ENCODE measurements at regions not wholly inside any gene's neighbourhood (a gene's known extent, or its start where the extent isn't known, plus 50 kb on each side); places are given as distances from the start of the nearest gene placed in this dataset.
A peak's percentile ranks its signal among the peaks of the same experiment; 100 is the strongest.
"Not testable (repeated sequence)": the region's sequence is repeated elsewhere in the genome, so short reads cannot be mapped to it uniquely, and the experiment has no call there.

DNA sequence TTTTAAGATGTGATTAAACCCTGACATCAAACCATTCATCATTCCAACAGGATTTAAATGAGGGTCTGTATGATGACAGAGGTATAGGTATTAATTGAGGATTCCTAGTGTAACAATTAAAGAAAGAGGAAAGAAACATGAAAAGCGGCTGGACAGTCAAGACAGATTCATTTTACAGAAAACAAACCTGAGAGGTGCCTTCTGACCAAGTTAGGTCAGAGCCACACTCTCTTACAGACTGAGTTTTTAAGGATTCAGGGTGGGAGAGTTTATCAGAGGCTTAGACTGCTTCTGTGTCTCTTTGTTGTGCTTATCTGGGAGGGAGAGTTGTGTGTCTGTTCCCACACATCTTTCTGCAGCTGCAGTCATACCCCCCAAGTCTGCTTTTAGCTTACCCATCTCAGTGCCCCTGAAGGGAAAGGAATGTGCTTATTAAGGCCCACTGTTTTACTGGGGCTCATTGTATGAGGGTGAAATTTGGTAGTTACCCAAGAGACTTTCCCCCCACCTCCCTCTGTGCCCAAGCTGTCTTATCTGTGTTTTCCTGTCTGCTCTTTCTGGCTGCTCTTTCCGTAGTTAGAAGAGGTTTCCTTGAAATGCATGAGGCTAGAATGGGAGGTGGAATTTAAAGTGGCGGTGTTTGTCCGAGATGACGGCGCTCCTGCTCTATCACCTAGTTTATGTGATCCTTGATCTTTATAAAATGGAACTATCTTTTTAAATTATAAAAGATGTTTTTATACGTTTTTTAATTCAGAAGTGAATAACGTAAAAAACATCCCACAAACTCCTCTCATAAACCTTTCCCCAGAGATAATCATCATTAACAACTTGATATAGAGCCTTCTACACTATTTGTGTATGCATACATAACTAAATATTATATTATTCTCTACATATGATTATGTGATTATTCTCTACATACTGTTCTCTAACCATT lies 96.0 kb upstream of the TNFSF4 start:
- no peak overlapping the region for H3K4me3 ChIP-seq
- WGBS, 10 experiments, result 0 to 100% (median 67%) methylated on average over 1 to 8 of the region's 8 CpGs
- ATAC-seq (replicated peaks in 6 of 8), result no peak
- H3K4me1 ChIP-seq (replicated peaks in 1 of 2), result no peaks in the 10 kb centered on the region
- H3K27ac ChIP-seq, result no peak overlapping the region
- in situ Hi-C loops (cut with MboI; ENCODE audit: low pct_unique_long_range_greater_than_20kb in 2 of 9, low sequenced_read_pairs in 9 of 9, unreplicated experiment in 9 of 9), result no loop called here

DNA sequence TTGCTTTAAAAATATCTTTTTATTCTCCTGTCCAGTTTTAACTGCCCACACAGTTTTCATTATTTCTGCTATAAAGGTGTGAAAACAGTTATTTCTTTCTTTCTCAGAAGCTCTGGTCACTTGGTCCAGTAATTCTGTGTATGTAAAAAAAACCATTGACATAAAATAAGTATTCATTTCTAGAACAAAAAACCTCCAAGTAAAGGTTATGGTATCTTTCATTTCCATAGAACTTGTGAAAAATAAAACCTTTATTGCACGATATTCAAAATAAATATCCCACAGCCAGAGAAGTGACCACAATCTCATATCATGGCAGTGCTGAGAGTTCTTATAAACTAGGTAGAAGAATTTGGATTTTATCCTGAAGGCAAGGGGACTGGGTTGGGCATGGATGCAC lies 96.9 kb upstream of the TNFSF4 start:
- in situ Hi-C loops (cut with MboI; ENCODE audit: low pct_unique_long_range_greater_than_20kb in 2 of 9, low sequenced_read_pairs in 9 of 9, unreplicated experiment in 9 of 9), result no loop called here

DNA sequence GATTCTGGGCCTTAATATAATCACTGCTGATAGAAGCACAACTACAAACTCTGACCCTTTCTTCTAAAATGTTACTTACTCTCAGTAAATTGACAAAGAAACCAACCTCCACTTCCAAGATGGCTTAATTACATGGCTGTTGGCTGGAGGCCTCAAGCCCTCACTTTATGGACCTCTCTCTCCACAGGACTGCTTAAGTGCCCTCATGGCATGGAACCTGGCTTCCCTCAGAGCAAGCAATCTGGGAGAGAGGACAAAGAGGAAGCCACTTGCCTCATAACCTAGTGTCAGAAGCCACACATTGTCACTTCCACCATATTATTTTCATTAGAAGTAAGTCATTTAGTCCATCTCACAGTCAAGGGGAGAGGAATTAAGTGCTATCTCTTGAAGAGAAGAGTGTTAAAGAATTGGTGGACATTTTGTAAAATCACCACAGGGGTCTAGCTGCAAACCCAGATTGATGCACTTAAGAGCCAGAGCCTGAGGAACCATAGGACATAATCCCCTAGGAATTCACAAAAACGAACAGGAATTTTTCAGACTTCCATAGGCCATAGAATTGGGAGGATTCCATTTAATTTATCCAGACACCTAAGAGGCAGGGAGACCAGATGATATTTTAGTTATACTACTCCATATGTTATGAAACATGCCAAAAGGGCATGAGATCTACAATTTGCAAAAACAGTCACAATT lies 97.5 kb upstream of the TNFSF4 start:
- no peak overlapping the region for H3K4me3 ChIP-seq
- in situ Hi-C loops (cut with MboI; ENCODE audit: low pct_unique_long_range_greater_than_20kb in 2 of 9, low sequenced_read_pairs in 9 of 9, unreplicated experiment in 9 of 9), result no loop called here
- no peaks in the 10 kb centered on the region for H3K4me1 ChIP-seq (replicated peaks in 1 of 2)
- H3K27ac ChIP-seq, result no peak overlapping the region
- 0 to 93% (median 58%) methylated on average over 1 of the region's 1 CpG; no CpG with 5 or more reads in 4 of the 10 experiments for WGBS, 10 experiments
- no peak for ATAC-seq (replicated peaks in 6 of 8)

More for the DNA sequence above, 96.9 kb upstream of the TNFSF4 start:
- no peak overlapping the region for H3K4me3 ChIP-seq
- H3K27ac ChIP-seq, result no peak overlapping the region
- WGBS, 10 experiments, result 86 to 100% (median 96%) methylated on average over 1 of the region's 1 CpG; no CpG with 5 or more reads in 4 of the 10 experiments
- ATAC-seq (replicated peaks in 6 of 8), result no peak
- no peaks in the 10 kb centered on the region for H3K4me1 ChIP-seq (replicated peaks in 1 of 2)

DNA sequence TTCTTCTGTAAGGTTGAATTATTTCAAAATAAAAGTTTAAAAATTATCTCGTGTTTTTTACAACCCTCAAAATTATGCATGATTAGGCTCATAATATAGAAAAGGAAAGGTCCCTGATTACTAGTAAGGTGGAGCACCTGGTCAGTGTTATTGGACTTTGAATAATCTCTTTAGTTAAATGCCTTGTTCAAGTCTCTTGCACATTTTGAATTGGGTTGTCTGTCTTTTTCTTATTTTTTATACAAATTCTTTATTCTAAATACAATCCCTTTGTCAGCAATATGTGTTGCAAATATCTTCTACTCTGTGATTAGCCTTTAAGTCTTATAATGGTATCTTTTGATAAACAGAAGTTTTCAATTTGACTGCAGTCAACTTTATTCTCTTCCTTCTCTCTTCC lies 100.7 kb upstream of the TNFSF4 start:
- ATAC-seq (replicated peaks in 6 of 8), result no peak
- in situ Hi-C loops (cut with MboI; ENCODE audit: low pct_unique_long_range_greater_than_20kb in 2 of 9, low sequenced_read_pairs in 9 of 9, unreplicated experiment in 9 of 9), result no loop called here
- Histone ChIP-seq H3K4me3 (no peak overlapping the region), H3K4me1 (replicated peaks in 1 of 2) (no peaks in the 10 kb centered on the region), H3K27ac (no peak overlapping the region)
- WGBS, 10 experiments, result 0 to 86% (median 55%) methylated on average over 1 of the region's 1 CpG; no CpG with 5 or more reads in 3 of the 10 experiments

DNA sequence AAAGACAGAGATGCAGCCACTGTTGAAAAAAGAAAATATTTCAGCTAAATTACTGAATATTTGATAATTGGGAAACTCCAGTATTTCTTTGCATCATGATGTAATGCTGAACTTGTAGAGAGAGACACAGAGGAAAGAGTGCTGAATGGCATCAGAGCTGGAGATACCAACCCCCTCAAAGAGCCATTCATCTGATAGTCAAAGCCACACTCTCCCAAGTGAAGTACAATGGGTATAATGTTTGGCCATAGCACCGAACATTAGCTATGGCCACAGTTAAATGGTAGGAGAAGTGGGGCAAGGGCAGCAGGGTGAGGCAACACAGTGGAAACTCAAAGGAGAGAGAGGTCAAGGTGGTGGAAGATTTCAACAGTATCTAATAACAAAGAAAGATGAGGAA lies 107.5 kb upstream of the TNFSF4 start:
- in situ Hi-C loops (cut with MboI; ENCODE audit: low pct_unique_long_range_greater_than_20kb in 2 of 9, low sequenced_read_pairs in 9 of 9, unreplicated experiment in 9 of 9), result no loop called here
- Histone ChIP-seq H3K4me3 (no peak overlapping the region), H3K27ac (no peak overlapping the region), H3K4me1 (replicated peaks in 1 of 2) (no peaks in the 10 kb centered on the region)
- no peak for ATAC-seq (replicated peaks in 6 of 8)
- 91 to 100% (median 100%) methylated on average over 1 of the region's 1 CpG; no CpG with 5 or more reads in 3 of the 10 experiments for WGBS, 10 experiments

DNA sequence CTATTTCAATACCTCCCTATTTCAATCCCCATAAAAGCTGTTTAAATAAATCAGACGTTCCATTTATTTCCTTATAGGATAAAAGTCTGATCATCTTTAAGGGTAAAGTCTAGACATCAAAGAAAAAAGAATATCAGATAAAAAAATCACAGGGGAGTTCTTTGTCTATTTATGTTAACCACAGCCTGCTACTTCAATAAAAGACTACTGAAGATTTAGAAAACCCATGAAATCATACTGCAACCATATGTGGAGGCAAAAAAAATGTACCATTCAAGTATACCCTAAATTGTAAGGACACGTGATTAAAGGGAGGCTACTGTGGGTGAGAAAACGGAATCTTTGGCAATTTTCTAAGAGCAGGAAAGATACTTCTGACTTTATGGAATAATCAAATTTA lies 108.2 kb upstream of the TNFSF4 start:
- ATAC-seq (replicated peaks in 6 of 8), result no peak
- Histone ChIP-seq H3K4me1 (replicated peaks in 1 of 2) (no peaks in the 10 kb centered on the region), H3K27ac (no peak overlapping the region), H3K4me3 (no peak overlapping the region)
- WGBS, 10 experiments, result 31 to 100% (median 86%) methylated on average over 1 to 3 of the region's 3 CpGs; no CpG with 5 or more reads in 1 of the 10 experiments
- in situ Hi-C loops (cut with MboI; ENCODE audit: low pct_unique_long_range_greater_than_20kb in 2 of 9, low sequenced_read_pairs in 9 of 9, unreplicated experiment in 9 of 9), result no loop called here

DNA sequence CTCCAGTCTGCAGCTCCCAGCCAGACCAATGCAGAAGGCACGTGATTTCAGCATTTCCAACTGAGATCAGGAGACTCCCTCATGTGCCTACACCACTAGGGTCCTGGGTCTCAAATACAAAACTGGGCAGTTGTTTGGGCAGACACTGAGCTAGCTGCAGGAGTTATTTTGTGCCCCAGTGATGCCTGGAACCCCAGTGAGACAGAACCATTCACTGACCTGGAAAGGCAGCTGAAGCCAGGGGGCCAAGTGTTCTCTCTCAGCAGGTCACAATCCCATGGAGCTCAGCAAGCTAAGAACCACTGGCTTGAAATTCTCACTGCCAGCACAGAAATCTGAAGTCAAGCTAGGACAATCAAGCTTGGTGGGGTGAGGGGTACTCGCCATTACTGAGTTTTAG lies 111.7 kb upstream of the TNFSF4 start:
- no peak overlapping the region for H3K4me3 ChIP-seq
- no peaks in the 10 kb centered on the region for H3K4me1 ChIP-seq (replicated peaks in 1 of 2)
- in situ Hi-C loops (cut with MboI; ENCODE audit: low pct_unique_long_range_greater_than_20kb in 2 of 9, low sequenced_read_pairs in 9 of 9, unreplicated experiment in 9 of 9), result no loop called here
- 20 to 100% (median 92%) methylated on average over 1 to 2 of the region's 2 CpGs; no CpG with 5 or more reads in 2 of the 10 experiments for WGBS, 10 experiments
- no peak overlapping the region for H3K27ac ChIP-seq
- no peak for ATAC-seq (replicated peaks in 6 of 8)

DNA sequence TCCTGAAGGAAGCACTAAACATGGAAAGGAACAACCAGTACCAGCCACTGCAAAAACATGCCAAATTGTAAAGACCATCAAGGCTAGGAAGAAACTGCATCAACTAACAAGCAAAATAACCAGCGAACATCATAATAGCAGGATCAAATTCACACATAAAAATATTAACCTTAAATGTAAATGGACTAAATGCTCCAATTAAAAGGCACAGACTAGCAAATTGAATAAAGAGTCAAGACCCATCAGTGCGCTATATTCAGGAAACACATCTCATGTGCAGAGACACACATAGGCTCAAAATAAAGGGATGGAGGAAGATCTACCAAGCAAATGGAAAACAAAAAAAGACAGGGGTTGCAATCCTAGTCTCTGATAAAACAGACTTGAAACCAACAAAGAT lies 117.2 kb upstream of the TNFSF4 start:
- ATAC-seq (replicated peaks in 6 of 8); H3K4me1 ChIP-seq (replicated peaks in 1 of 2); H3K4me3 ChIP-seq; in situ Hi-C loops (cut with MboI; ENCODE audit: low pct_unique_long_range_greater_than_20kb in 2 of 9, low sequenced_read_pairs in 9 of 9, unreplicated experiment in 9 of 9); H3K27ac ChIP-seq: not testable (repeated sequence)
- WGBS, 10 experiments, result 83 to 100% (median 97%) methylated on average over 1 to 2 of the region's 2 CpGs; no CpG with 5 or more reads in 6 of the 10 experiments

DNA sequence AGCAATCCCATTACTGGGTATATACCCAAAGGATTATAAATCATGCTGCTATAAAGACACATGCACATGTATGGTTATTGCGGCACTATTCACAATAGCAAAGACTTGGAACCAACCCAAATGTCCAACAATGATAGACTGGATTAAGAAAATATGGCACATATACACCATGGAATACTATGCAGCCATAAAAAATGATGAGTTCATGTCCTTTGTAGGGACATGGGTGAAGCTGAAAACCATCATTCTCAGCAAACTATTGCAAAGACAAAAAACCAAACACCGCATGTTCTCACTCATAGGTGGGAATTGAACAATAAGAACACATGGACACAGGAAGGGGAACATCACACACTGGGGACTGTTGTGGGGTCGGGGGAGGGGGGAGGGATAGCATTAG lies 120.9 kb upstream of the TNFSF4 start:
- H3K4me3 ChIP-seq; ATAC-seq (replicated peaks in 6 of 8); H3K4me1 ChIP-seq (replicated peaks in 1 of 2); in situ Hi-C loops (cut with MboI; ENCODE audit: low pct_unique_long_range_greater_than_20kb in 2 of 9, low sequenced_read_pairs in 9 of 9, unreplicated experiment in 9 of 9); H3K27ac ChIP-seq: not testable (repeated sequence)
- WGBS, 10 experiments, result no CpG with 5 or more reads among the region's 3 CpGs

DNA sequence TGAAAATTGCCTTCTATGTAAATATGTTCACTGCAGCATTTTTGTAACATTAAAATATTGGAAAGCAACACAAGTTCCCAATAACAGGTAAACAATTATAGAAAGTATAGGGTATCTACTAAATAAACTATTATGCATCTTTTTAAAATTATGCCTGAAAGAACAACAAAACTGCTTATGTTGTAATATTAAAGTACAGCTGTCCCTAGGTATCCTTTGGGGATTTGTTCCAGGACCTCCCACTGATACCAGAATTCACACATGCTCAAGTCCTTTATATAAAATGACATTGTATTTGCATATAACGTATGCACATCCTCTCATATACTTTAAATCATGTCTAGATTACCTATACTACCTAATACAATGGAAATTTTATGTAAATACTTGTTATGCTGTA lies 121.8 kb upstream of the TNFSF4 start:
- no peak overlapping the region for H3K27ac ChIP-seq
- 0 to 86% (median 50%) methylated on average over 1 of the region's 1 CpG; no CpG with 5 or more reads in 2 of the 10 experiments for WGBS, 10 experiments

DNA sequence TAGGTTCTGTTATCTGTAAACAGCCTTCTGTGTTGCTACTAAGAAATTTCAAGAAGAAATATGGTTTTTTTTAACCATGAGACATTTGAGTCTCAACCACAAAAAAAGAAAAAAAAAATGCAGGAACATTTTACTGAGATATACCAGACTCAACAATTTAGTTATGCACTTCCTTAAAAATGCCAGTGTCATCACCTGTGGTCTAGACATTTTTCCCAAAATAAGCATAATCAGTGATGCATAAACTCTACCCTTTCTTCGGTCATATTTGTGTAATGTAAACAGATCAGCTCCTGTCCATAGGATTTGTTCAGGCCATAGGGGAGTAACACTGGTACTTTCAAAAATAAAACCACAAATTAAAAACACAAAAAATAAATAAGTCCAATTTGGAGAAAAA lies 122.6 kb upstream of the TNFSF4 start:
- WGBS, 10 experiments, result 0 to 100% (median 55%) methylated on average over 1 of the region's 1 CpG; no CpG with 5 or more reads in 2 of the 10 experiments
- in situ Hi-C loops (cut with MboI; ENCODE audit: low pct_unique_long_range_greater_than_20kb in 2 of 9, low sequenced_read_pairs in 9 of 9, unreplicated experiment in 9 of 9), result no loop called here
- Histone ChIP-seq H3K27ac (no peak overlapping the region), H3K4me1 (replicated peaks in 1 of 2) (no peaks in the 10 kb centered on the region), H3K4me3 (no peak overlapping the region)
- no peak for ATAC-seq (replicated peaks in 6 of 8)

More for the DNA sequence above, 121.8 kb upstream of the TNFSF4 start:
- peak in 1 of 8 experiments; percentile 58 for ATAC-seq (replicated peaks in 6 of 8)
- in situ Hi-C loops (cut with MboI; ENCODE audit: low pct_unique_long_range_greater_than_20kb in 2 of 9, low sequenced_read_pairs in 9 of 9, unreplicated experiment in 9 of 9), result no loop called here
- H3K4me1 ChIP-seq (replicated peaks in 1 of 2), result no peaks in the 10 kb centered on the region
- no peak overlapping the region for H3K4me3 ChIP-seq

DNA sequence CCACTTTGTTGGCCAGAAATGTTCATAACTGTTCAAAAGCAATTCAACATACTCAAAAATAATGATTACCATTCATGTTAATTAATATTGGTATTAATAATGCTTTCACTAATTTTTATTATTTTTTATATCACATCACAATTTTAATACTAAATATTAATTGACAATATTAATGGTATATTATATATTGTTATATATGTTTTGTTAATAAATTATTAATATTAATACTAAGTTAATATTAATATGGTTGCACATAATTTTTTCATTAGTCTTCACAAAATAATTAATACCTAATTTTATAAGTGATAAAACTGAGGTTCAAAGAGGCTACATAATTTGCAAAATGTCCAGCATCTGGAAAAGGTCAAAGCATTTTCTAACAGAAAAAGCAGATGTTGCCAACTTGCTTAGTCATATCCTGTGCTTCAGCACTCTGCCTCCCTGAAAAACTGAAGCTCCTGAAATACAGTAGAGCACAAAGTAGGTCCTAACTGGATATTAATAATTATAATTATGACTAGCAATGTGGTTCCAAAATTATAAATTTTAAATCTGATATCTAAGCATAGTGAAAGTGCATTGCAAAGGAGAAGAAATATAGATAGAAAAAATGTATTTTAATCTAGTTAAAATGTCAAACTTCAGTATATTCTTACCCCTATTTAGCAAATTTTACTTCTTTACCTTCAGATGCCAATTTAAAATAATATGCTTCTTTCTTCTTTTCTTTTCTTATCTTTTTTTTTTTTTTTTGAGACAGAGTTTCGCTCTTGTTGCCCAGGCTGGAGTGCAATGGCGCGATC lies 123.2 kb upstream of the TNFSF4 start:
- peak in 2 of 8 experiments; percentile 49 to 53 for ATAC-seq (replicated peaks in 6 of 8)
- Histone ChIP-seq H3K4me3 (no peak overlapping the region), H3K27ac (no peak overlapping the region), H3K4me1 (replicated peaks in 1 of 2) (no peaks in the 10 kb centered on the region)
- in situ Hi-C loops (cut with MboI; ENCODE audit: low pct_unique_long_range_greater_than_20kb in 2 of 9, low sequenced_read_pairs in 9 of 9, unreplicated experiment in 9 of 9), result no loop called here
- WGBS, 10 experiments, result 80 to 100% (median 100%) methylated on average over 1 to 3 of the region's 3 CpGs; no CpG with 5 or more reads in 1 of the 10 experiments
